T-helper 17 cell (primary cell): ENCODE measurements at regions not wholly inside any gene's neighbourhood (a gene's known extent, or its start where the extent isn't known, plus 50 kb on each side); places are given as distances from the start of the nearest gene placed in this dataset.

ENCODE experiments used
- ATAC-seq: fragments of 150-1000 bp; cut with Tn5 transposase; 2 replicates; pipeline ENCODE4 v1.10.0; 2021; ENCODE audit warnings: mild to moderate bottlenecking, moderate library complexity
- DNase-seq, 3 donors: peaks; one replicate each; pipeline versions ENCODE4 v3.0.0 to v3.0.0-alpha.2; 2020 to 2021
- H3K9me3 ChIP-seq: one replicate; pipeline ENCODE4 v1.7.0; 2013; ENCODE audit warnings: low read length, mild to moderate bottlenecking; ENCODE audit not compliant: control insufficient read depth, poor library complexity, severe bottlenecking
- H3K27ac Mint-ChIP-seq: one replicate; pipeline ENCODE4 v1.8.0; 2022; ENCODE audit warnings: mild to moderate bottlenecking, moderate library complexity, mixed read lengths
- H3K27me3 Mint-ChIP-seq: one replicate; pipeline ENCODE4 v1.8.0; 2022; ENCODE audit warnings: mixed read lengths
- H3K36me3 Mint-ChIP-seq: one replicate; pipeline ENCODE4 v1.8.0; 2022; ENCODE audit warnings: low read depth, mixed read lengths
- H3K4me1 Mint-ChIP-seq: one replicate; pipeline ENCODE4 v1.8.0; 2022; ENCODE audit warnings: mild to moderate bottlenecking, mixed read lengths
- H3K4me3 Mint-ChIP-seq: one replicate; pipeline ENCODE4 v1.8.0; 2022; ENCODE audit warnings: mild to moderate bottlenecking, moderate library complexity, mixed read lengths

DNA sequence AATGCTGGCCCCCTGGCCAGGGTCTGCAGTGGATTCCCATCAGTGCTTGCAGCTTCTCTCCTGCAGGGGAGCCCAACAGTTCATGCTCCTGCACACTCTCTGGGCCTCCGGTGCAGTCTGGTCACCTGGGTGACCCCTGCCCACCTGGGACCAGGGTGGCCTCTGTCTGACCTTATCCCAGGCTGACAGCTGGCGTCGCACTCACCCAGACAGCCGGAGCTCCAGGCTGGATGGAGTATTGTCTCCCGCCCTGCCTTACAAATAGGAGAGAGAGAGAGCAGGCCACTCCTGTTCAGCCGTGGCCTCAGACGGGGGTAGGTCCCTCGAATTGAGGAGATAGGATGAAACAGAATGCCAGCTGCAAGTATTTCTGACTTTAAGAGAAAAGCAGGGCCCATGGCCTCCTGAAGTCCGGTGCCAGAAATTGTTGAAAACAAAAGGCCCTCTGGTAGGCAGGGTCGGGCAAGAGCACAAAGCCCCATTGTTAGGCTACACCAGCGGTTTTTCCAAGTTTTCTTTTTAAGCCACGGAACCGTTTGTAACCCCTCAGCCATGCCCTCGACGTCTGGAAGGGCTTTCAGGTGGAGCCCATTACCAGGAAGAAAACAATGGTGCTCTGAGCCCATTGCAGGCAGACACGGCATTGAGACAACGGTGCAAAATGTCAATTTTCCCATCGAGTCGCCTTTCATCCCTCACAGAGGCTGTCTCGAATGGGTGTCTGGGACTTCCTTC is 258.4 kb downstream of the BCL11A start:
- H3K9me3 ChIP-seq, result no peaks in the 10 kb centered on the region
- no peak for DNase-seq
- no peak for ATAC-seq
- Mint-ChIP-seq H3K36me3 (no peaks in the 10 kb centered on the region), H3K27ac (no peak overlapping the region), H3K4me1 (no peaks in the 10 kb centered on the region), H3K4me3 (no peak overlapping the region), H3K27me3 (peaks cover 12% of the 10 kb centered on the region)

GRCh38 chr2:60292242-60292641 is 261.2 kb downstream of the BCL11A start:
- H3K4me1 Mint-ChIP-seq, result no peaks in the 10 kb centered on the region
- DNase-seq (no peak), ATAC-seq (no peak)
- no peaks in the 10 kb centered on the region for H3K36me3 Mint-ChIP-seq
- H3K27ac Mint-ChIP-seq, result no peak overlapping the region
- H3K27me3 Mint-ChIP-seq, result peaks cover 12% of the 10 kb centered on the region
- no peak overlapping the region for H3K4me3 Mint-ChIP-seq
- no peaks in the 10 kb centered on the region for H3K9me3 ChIP-seq

DNA sequence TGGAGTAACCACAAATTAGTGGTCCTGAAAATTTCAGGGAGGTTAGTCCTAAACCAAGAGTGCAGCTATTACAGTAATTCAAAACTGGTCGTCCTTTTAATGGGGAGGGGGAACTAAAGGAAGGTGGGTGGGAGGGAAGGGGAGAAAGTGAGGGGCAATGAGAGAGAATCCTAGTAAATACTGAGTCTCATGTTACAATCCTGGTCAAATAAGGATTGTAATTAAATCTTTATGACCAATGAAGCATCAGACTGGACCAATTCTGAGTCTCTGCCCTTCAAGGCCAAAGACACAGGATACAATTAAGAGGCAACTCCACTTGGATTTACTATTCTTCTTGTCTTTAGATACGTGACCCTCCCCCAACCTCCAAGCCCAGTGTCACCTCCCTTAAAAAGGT is 262.9 kb downstream of the BCL11A start:
- H3K36me3 Mint-ChIP-seq, result no peaks in the 10 kb centered on the region
- H3K4me1 Mint-ChIP-seq, result no peaks in the 10 kb centered on the region
- peaks cover 8% of the 10 kb centered on the region for H3K27me3 Mint-ChIP-seq
- ATAC-seq, result no peak
- no peak for DNase-seq
- no peak overlapping the region for H3K27ac Mint-ChIP-seq
- H3K4me3 Mint-ChIP-seq, result no peak overlapping the region
- H3K9me3 ChIP-seq, result no peaks in the 10 kb centered on the region

- DNase-seq (no peak), ATAC-seq (no peak)
- Mint-ChIP-seq H3K4me1 (no peaks in the 10 kb centered on the region), H3K27ac (no peak overlapping the region), H3K27me3 (no peaks in the 10 kb centered on the region), H3K36me3 (no peaks in the 10 kb centered on the region), H3K4me3 (no peak overlapping the region)
- H3K9me3 ChIP-seq, result no peaks in the 10 kb centered on the region
These were observed 267.7 kb downstream of the BCL11A start for GRCh38 chr2:60285626-60286316.

DNA sequence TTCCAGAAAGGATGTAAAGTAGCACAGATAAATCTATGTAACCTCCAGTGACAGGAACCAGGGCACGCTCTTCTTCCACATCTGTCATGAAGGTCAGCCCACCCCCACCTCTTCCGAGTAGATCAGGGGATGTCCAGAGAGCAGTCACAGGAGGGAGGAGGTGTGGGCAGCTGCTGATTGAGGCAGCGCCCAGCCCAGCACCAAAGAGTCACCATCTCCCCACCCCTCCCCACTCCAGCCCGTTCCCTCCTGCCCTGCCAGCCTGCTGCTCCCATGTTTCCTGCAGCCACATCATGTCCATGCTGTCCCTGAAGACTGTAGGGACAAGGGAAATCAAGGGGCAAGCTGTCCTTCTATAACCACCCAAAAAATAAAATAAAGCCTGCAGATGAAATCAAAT is 269.8 kb downstream of the BCL11A start:
- Mint-ChIP-seq H3K36me3 (no peaks in the 10 kb centered on the region), H3K27ac (no peak overlapping the region)

DNA sequence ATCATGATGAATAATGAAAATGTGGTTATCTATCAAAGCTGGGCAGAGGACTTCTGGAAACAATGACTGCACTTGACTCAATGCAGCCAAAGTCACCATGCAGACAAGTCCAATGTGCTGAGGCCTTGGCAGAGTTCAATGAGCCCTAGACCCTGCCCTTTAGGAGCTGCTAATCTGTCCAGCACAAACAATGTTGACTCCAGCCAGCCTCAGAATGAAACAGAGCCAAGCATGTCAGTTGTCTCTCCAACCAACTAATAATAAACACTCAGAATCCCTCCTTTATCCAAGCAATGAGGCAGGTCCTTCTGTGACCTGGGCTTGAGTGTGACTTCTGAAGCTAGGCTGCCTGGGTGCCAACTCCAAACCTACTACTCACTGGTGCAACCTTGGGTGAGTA is 270.6 kb downstream of the BCL11A start:
- H3K36me3 Mint-ChIP-seq, result no peaks in the 10 kb centered on the region
- H3K9me3 ChIP-seq, result no peaks in the 10 kb centered on the region
- ATAC-seq (no peak), DNase-seq (no peak)
- no peaks in the 10 kb centered on the region for H3K27me3 Mint-ChIP-seq
- no peaks in the 10 kb centered on the region for H3K4me1 Mint-ChIP-seq
- no peak overlapping the region for H3K27ac Mint-ChIP-seq
- H3K4me3 Mint-ChIP-seq, result no peak overlapping the region

More for the DNA sequence above, 269.8 kb downstream of the BCL11A start:
- H3K9me3 ChIP-seq, result no peaks in the 10 kb centered on the region
- no peak for DNase-seq
- no peak overlapping the region for H3K4me3 Mint-ChIP-seq
- no peaks in the 10 kb centered on the region for H3K4me1 Mint-ChIP-seq
- no peaks in the 10 kb centered on the region for H3K27me3 Mint-ChIP-seq
- no peak for ATAC-seq

DNA sequence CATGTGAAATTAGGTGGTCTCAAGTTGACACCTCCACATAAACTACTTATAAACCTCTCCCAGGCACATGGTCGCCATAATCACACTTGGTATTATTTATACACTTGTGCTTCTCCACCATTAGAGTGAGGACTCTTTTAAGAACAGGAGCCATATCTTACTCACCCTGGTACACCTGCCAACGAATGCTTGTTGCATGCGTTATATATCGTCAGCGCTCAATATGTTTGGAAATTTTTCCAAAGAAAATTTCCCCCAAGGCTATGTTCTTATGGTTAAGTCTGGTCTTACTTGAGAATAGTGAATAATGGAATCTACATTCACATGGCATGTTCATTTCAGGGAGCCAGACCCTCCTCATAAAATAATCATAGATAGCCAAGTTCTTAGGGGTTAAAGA is 271.7 kb downstream of the BCL11A start:
- Mint-ChIP-seq H3K4me1 (no peaks in the 10 kb centered on the region), H3K27me3 (no peaks in the 10 kb centered on the region), H3K27ac (no peak overlapping the region), H3K4me3 (no peak overlapping the region), H3K36me3 (no peaks in the 10 kb centered on the region)
- ATAC-seq, result no peak
- H3K9me3 ChIP-seq, result no peaks in the 10 kb centered on the region
- no peak for DNase-seq

DNA sequence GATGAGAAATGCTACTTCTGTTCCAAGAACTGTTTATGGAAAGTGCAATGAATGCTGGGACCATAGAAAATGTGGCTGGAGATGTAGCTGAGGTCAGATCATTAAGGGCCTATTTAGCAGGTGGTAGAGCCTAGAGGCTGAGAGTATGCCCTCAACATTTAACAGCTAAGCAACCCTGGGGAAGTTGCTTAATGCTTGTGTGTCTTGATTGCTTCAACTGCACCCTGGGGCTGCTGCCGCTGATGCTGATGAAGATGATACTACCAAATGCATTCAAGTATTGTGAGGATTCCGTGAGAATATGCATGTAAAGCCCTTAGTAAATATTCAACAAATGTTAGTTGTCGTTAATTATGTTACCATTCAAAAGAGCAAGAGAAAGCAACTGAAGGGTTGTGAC is 273.2 kb downstream of the BCL11A start:
- ATAC-seq (no peak), DNase-seq (no peak)
- no peak overlapping the region for H3K27ac Mint-ChIP-seq
- H3K4me3 Mint-ChIP-seq, result no peak overlapping the region
- no peaks in the 10 kb centered on the region for H3K27me3 Mint-ChIP-seq
- H3K4me1 Mint-ChIP-seq, result no peaks in the 10 kb centered on the region
- no peaks in the 10 kb centered on the region for H3K36me3 Mint-ChIP-seq
- H3K9me3 ChIP-seq, result peaks cover 3% of the 10 kb centered on the region

GRCh38 chr2:60278906-60279305 is 274.5 kb downstream of the BCL11A start:
- Mint-ChIP-seq H3K4me1 (no peaks in the 10 kb centered on the region), H3K4me3 (no peak overlapping the region), H3K27ac (no peak overlapping the region), H3K36me3 (no peaks in the 10 kb centered on the region), H3K27me3 (no peaks in the 10 kb centered on the region)
- no peak for DNase-seq
- no peak for ATAC-seq
- H3K9me3 ChIP-seq, result peaks cover 3% of the 10 kb centered on the region

DNA sequence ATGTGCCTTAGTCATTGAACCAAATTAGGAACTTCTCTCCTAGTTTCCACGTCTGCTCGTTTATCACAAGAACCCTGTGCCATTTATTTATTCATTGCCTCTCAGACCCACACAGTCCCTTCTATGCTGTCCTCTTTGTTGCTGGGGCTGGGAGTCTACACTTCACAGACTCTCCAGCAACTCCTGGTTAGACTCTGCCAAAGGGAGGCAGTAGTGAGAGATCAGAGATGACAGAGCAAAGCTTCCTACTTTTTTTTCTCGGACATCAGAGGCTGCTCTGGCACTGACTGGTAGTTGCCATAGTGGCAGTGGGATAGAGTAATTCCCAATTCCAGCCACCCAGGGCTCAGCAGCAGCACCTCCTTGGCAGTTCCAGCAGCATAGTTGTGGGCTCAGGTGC is 277.5 kb downstream of the BCL11A start:
- Mint-ChIP-seq H3K36me3 (no peaks in the 10 kb centered on the region), H3K4me1 (no peaks in the 10 kb centered on the region), H3K27me3 (no peaks in the 10 kb centered on the region), H3K27ac (no peak overlapping the region), H3K4me3 (no peak overlapping the region)
- DNase-seq (no peak), ATAC-seq (no peak)
- peaks cover 3% of the 10 kb centered on the region for H3K9me3 ChIP-seq

GRCh38 chr2:60273836-60274235 is 279.6 kb downstream of the BCL11A start:
- Mint-ChIP-seq H3K4me3 (no peak overlapping the region), H3K27ac (no peak overlapping the region), H3K27me3 (no peaks in the 10 kb centered on the region), H3K4me1 (no peaks in the 10 kb centered on the region), H3K36me3 (no peaks in the 10 kb centered on the region)
- ATAC-seq (no peak), DNase-seq (no peak)
- peaks cover 3% of the 10 kb centered on the region for H3K9me3 ChIP-seq

- no peaks in the 10 kb centered on the region for H3K4me1 Mint-ChIP-seq
- ATAC-seq, result no peak
- DNase-seq, result no peak
These were observed 281.7 kb downstream of the BCL11A start for GRCh38 chr2:60271713-60272112.

GRCh38 chr2:60271131-60271530 is 282.3 kb downstream of the BCL11A start:
- Mint-ChIP-seq H3K27me3 (no peaks in the 10 kb centered on the region), H3K36me3 (no peaks in the 10 kb centered on the region), H3K4me3 (no peak overlapping the region), H3K27ac (no peak overlapping the region), H3K4me1 (no peaks in the 10 kb centered on the region)
- ATAC-seq, result no peak
- H3K9me3 ChIP-seq, result peaks cover 3% of the 10 kb centered on the region
- no peak for DNase-seq

More at GRCh38 chr2:60271713-60272112, 281.7 kb downstream of the BCL11A start:
- Mint-ChIP-seq H3K36me3 (no peaks in the 10 kb centered on the region), H3K27ac (no peak overlapping the region), H3K27me3 (no peaks in the 10 kb centered on the region), H3K4me3 (no peak overlapping the region)
- H3K9me3 ChIP-seq, result peaks cover 3% of the 10 kb centered on the region

- no peaks in the 10 kb centered on the region for H3K36me3 Mint-ChIP-seq
- H3K4me1 Mint-ChIP-seq, result no peaks in the 10 kb centered on the region
- no peak for ATAC-seq
- DNase-seq, result no peak
- H3K27ac Mint-ChIP-seq, result no peak overlapping the region
- no peaks in the 10 kb centered on the region for H3K27me3 Mint-ChIP-seq
- no peaks in the 10 kb centered on the region for H3K9me3 ChIP-seq
- no peak overlapping the region for H3K4me3 Mint-ChIP-seq
These were observed 284.8 kb downstream of the BCL11A start for GRCh38 chr2:60268661-60269060.
